Endothelial cell (in vitro differentiated cells): ENCODE measurements at regions not wholly inside any gene's neighbourhood (a gene's known extent, or its start where the extent isn't known, plus 50 kb on each side); places are given as distances from the start of the nearest gene placed in this dataset.

Experiments
- DNase-seq: peaks from one replicate; pipeline ENCODE4 v3.0.0; 2021; ENCODE audit warnings: low spot score
- H3K27ac Mint-ChIP-seq: one replicate; pipeline ENCODE4 v1.8.0; 2021; ENCODE audit warnings: mixed read lengths, inconsistent platforms; ENCODE audit not compliant: unreplicated experiment
- H3K27me3 Mint-ChIP-seq: one replicate; pipeline ENCODE4 v1.8.0; 2021; ENCODE audit warnings: mild to moderate bottlenecking, moderate library complexity, mixed read lengths, inconsistent platforms; ENCODE audit not compliant: unreplicated experiment
- H3K36me3 Mint-ChIP-seq: one replicate; pipeline ENCODE4 v1.8.0; 2021; ENCODE audit warnings: mild to moderate bottlenecking, low read depth, mixed read lengths, inconsistent platforms; ENCODE audit not compliant: unreplicated experiment
- H3K4me1 Mint-ChIP-seq: one replicate; pipeline ENCODE4 v1.8.0; 2021; ENCODE audit warnings: mild to moderate bottlenecking, mixed read lengths, inconsistent platforms; ENCODE audit not compliant: unreplicated experiment
- H3K4me3 Mint-ChIP-seq: one replicate; pipeline ENCODE4 v1.8.0; 2021; ENCODE audit warnings: mild to moderate bottlenecking, mixed read lengths, inconsistent platforms; ENCODE audit not compliant: unreplicated experiment
- H3K9me3 Mint-ChIP-seq: one replicate; pipeline ENCODE4 v1.8.0; 2021; ENCODE audit warnings: mixed read lengths, inconsistent platforms; ENCODE audit not compliant: unreplicated experiment
- CTCF ChIP-seq: fragments of 200-600 bp; sonication (generic); IDR thresholded peaks from one replicate; pipeline ENCODE4 v1.5.0; 2021; ENCODE audit warnings: antibody characterized with exemption; ENCODE audit not compliant: unreplicated experiment

GRCh38 chr1:69203166-69203565, 364.6 kb upstream of the LRRC7 start:
- Mint-ChIP-seq H3K9me3 (peaks cover 4% of the 10 kb centered on the region), H3K4me3 (no peak overlapping the region), H3K27me3 (no peaks in the 10 kb centered on the region), H3K27ac (no peak overlapping the region), H3K36me3 (no peaks in the 10 kb centered on the region), H3K4me1 (peaks cover 4% of the 10 kb centered on the region)
- no peak for TF ChIP-seq CTCF
- no peak for DNase-seq

- Mint-ChIP-seq H3K27me3 (no peaks in the 10 kb centered on the region), H3K9me3 (no peaks in the 10 kb centered on the region), H3K36me3 (no peaks in the 10 kb centered on the region), H3K4me1 (no peaks in the 10 kb centered on the region), H3K27ac (no peak overlapping the region), H3K4me3 (no peak overlapping the region)
- no peak for TF ChIP-seq CTCF
- DNase-seq = no peak
These were observed 354.1 kb upstream of the LRRC7 start for GRCh38 chr1:69213644-69214043.

- no peak for TF ChIP-seq CTCF
- H3K27ac Mint-ChIP-seq = no peak overlapping the region
- DNase-seq = no peak
- no peaks in the 10 kb centered on the region for H3K4me1 Mint-ChIP-seq
- no peak overlapping the region for H3K4me3 Mint-ChIP-seq
- no peaks in the 10 kb centered on the region for H3K36me3 Mint-ChIP-seq
- H3K9me3 Mint-ChIP-seq = no peaks in the 10 kb centered on the region
- H3K27me3 Mint-ChIP-seq = no peaks in the 10 kb centered on the region
These were observed 351.8 kb upstream of the LRRC7 start for GRCh38 chr1:69215883-69216282.

- Mint-ChIP-seq H3K9me3 (no peaks in the 10 kb centered on the region), H3K4me1 (no peaks in the 10 kb centered on the region), H3K27me3 (no peaks in the 10 kb centered on the region), H3K36me3 (no peaks in the 10 kb centered on the region), H3K4me3 (no peak overlapping the region), H3K27ac (no peak overlapping the region)
- DNase-seq = no peak
- no peak for TF ChIP-seq CTCF
These were observed 347.1 kb upstream of the LRRC7 start for GRCh38 chr1:69220672-69221071.

GRCh38 chr1:69221524-69221923, 346.2 kb upstream of the LRRC7 start:
- TF ChIP-seq CTCF = no peak
- Mint-ChIP-seq H3K27ac (no peak overlapping the region), H3K9me3 (no peaks in the 10 kb centered on the region), H3K4me3 (no peak overlapping the region), H3K27me3 (no peaks in the 10 kb centered on the region), H3K36me3 (no peaks in the 10 kb centered on the region), H3K4me1 (no peaks in the 10 kb centered on the region)
- no peak for DNase-seq
